ENCODE measurements at regions not wholly inside any gene's neighbourhood (a gene's known extent, or its start where the extent isn't known, plus 50 kb on each side); places are given as distances from the start of the nearest gene placed in this dataset.
"Not testable (repeated sequence)": the region's sequence is repeated elsewhere in the genome, so short reads cannot be mapped to it uniquely, and the experiment has no call there.

DNA sequence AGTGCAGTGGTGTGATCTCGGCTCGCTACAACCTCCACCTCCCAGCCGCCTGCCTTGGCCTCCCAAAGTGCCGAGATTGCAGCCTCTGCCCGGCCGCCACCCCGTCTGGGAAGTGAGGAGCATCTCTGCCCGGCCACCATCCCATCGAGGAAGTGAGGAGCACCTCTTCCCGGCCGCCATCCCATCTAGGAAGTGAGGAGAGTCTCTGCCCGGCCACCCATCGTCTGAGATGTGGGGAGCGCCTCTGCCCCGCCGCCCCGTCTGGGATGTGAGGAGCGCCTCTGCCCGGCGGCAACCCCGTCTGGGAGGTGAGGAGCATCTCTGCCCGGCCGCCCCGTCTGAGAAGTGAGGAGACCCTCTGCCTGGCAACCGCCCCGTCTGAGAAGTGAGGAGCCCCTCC is 88.5 kb upstream of the DCAF12L1 start:
- 71 to 87% methylated on average over 7 to 21 of the region's 26 CpGs for WGBS, 2 donors
- DNase-seq, H3K27ac ChIP-seq: not testable (repeated sequence)

DNA sequence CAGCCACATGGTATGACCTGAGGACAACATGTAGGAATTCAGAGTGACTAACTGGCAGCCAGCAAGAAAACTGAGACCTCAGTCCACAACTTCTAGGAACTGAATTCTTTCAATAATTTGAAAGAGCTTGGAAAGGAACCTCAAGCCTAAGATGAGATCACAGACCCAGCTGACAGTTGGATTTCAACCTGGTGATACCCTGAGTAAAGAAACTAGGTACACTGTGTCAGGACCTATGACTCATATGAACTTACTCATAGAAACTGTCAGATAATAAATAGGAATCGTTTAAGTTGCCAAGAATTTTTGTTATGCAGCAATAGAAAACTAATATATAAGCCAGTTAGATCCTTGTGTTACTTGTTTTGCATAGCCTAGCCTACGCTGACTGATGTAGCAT is 102.4 kb upstream of the DCAF12L1 start:
- H3K4me1 ChIP-seq, result no peaks in the 10 kb centered on the region
- H3K27me3 ChIP-seq, result peaks cover 0 to 4% (median 0%) of the 10 kb centered on the region in 4 donors
- TF ChIP-seq, protein P1, sequence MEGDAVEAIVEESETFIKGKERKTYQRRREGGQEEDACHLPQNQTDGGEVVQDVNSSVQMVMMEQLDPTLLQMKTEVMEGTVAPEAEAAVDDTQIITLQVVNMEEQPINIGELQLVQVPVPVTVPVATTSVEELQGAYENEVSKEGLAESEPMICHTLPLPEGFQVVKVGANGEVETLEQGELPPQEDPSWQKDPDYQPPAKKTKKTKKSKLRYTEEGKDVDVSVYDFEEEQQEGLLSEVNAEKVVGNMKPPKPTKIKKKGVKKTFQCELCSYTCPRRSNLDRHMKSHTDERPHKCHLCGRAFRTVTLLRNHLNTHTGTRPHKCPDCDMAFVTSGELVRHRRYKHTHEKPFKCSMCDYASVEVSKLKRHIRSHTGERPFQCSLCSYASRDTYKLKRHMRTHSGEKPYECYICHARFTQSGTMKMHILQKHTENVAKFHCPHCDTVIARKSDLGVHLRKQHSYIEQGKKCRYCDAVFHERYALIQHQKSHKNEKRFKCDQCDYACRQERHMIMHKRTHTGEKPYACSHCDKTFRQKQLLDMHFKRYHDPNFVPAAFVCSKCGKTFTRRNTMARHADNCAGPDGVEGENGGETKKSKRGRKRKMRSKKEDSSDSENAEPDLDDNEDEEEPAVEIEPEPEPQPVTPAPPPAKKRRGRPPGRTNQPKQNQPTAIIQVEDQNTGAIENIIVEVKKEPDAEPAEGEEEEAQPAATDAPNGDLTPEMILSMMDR (IDR thresholded peaks at IDR 0.05), result no peak
- no peak overlapping the region for H3K27ac ChIP-seq
- 37 to 44% methylated on average over 2 of the region's 2 CpGs for WGBS, 2 donors
- intact Hi-C loops (cut with DNase I), result no loop called here
- no peak overlapping the region for H3K4me3 ChIP-seq
- H3K9me3 ChIP-seq, result no peaks in the 10 kb centered on the region
- FAIRE-seq (no peak), DNase-seq (no peak), ATAC-seq (no peak)
- no peaks in the 10 kb centered on the region for H3K36me3 ChIP-seq

More for the DNA sequence above, 88.5 kb upstream of the DCAF12L1 start:
- H3K9me3 ChIP-seq; ATAC-seq; intact Hi-C loops (cut with DNase I); H3K4me1 ChIP-seq; H3K4me3 ChIP-seq; FAIRE-seq; H3K36me3 ChIP-seq; H3K27me3 ChIP-seq: not testable (repeated sequence)

DNA sequence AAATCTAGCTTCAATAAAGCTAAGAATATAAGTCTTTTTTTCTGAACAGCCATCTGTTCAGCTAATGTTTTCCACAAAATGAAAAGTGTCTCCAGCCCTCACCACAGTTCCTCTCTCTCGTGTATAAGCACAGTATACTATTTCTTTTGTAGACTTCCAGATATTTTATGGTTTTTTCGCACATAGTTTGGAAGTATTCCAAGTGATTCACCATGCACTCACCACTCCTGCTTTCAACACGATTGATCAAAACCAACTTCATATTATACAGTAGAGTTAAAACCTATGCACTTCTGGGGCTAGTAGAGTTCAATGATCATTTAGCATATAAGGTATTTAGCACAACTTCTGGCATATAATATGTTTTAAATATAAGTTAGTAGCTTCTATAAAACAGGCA is 105.8 kb upstream of the DCAF12L1 start:
- no peaks in the 10 kb centered on the region for H3K4me1 ChIP-seq
- 39 to 53% methylated on average over 3 of the region's 3 CpGs for WGBS, 2 donors
- no peak overlapping the region for H3K4me3 ChIP-seq
- TF ChIP-seq, protein P1 (IDR thresholded peaks at IDR 0.05), result no peak
- ATAC-seq, result no peak
- intact Hi-C loops (cut with DNase I), result no loop called here
- DNase-seq, result no peak
- no peaks in the 10 kb centered on the region for H3K9me3 ChIP-seq
- no peak overlapping the region for H3K27ac ChIP-seq
- no peaks in the 10 kb centered on the region for H3K36me3 ChIP-seq
- no peak for FAIRE-seq
- peaks cover 0 to 4% (median 0%) of the 10 kb centered on the region in 4 donors for H3K27me3 ChIP-seq

DNA sequence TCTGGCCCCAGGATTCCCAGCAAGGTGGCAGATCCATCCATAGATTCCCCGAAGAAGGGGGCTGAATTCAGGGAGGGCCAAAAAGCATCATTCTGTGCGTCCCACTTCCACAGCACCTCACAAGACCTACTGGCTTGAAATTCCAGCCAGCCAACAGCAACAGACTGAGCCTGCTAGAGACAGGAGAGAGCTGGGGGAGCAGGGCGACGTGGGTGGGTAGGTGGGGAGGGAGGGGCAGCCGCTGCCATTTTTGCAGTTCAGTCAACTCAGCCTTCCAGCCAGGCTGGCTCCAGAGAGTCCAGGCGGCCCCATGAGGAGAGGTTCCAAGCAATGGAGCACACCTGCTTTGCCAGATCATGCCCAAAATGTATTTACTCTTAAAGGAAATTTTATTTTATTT is 117.6 kb upstream of the DCAF12L1 start:
- ATAC-seq (no peak), DNase-seq (no peak), FAIRE-seq (no peak)
- no peak overlapping the region for H3K27ac ChIP-seq
- no peaks in the 10 kb centered on the region for H3K4me1 ChIP-seq
- intact Hi-C loops (cut with DNase I), result no loop called here
- no peak overlapping the region for H3K4me3 ChIP-seq
- TF ChIP-seq, protein P1 (IDR thresholded peaks at IDR 0.05), result no peak
- 49 to 53% methylated on average over 6 of the region's 6 CpGs for WGBS, 2 donors
- H3K36me3 ChIP-seq, result no peaks in the 10 kb centered on the region
- H3K9me3 ChIP-seq, result no peaks in the 10 kb centered on the region
- H3K27me3 ChIP-seq, result peaks cover 0 to 6% (median 0%) of the 10 kb centered on the region in 4 donors

DNA sequence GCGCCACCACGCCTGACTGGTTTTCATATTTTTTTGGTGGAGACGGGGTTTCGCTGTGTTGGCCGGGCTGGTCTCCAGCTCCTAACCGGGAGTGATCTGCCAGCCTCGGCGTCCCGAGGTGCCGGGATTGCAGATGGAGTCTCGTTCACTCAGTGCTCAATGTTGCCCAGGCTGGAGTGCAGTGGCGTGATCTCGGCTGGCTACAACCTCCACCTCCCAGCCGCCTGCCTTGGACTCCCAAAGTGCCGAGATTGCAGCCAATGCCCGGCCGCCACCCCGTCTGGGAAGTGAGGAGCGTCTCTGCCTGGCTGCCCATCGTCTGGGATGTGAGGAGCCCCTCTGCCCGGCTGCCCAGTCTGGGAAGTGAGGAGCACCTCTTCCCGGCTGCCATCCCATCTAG is 120.8 kb upstream of the DCAF12L1 start:
- DNase-seq, result peak in 1 of 6 donors; percentile 28
- FAIRE-seq; H3K4me3 ChIP-seq; H3K9me3 ChIP-seq; intact Hi-C loops (cut with DNase I); H3K36me3 ChIP-seq; ATAC-seq; H3K27me3 ChIP-seq; H3K27ac ChIP-seq; H3K4me1 ChIP-seq: not testable (repeated sequence)
- 83 to 89% methylated on average over 20 to 22 of the region's 22 CpGs for WGBS, 2 donors

DNA sequence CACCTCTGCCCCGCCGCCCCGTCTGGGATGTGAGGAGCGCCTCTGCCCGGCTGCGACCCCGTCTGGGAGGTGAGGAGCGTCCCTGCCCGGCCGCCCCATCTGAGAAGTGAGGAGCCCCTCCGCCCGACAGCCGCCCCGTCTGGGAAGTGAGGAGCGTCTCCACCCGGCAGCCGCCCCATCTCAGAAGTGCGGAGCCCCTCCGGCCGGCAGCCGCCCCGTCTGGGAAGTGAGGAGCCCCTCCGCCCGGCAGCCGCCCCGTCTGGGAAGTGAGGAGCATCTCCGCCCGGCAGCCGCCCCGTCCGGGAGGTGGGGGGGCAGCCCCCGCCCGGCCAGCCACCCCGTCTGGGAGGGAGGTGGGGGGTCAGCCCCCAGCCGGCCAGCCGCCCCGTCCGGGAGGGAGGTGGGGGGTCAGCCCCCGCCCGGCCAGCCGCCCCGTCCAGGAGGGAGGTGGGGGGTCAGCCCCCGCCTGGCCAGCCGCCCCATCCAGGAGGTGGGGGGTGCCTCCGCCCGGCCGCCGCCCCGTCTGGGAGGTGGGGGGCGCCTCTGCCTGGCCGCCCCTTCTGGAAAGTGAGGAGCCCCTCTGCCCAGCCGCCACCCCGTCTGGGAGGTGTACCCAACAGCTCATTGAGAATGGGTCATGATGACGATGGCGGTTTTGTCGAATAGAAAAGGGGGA is 121.3 kb upstream of the DCAF12L1 start:
- H3K27me3 ChIP-seq; FAIRE-seq; H3K4me1 ChIP-seq; H3K4me3 ChIP-seq; ATAC-seq; H3K27ac ChIP-seq; intact Hi-C loops (cut with DNase I); H3K36me3 ChIP-seq; H3K9me3 ChIP-seq: not testable (repeated sequence)
- peak in 3 of 6 donors; percentile 10 to 43 (median 36) for DNase-seq
- 90 to 92% methylated on average over 30 to 53 of the region's 56 CpGs for WGBS, 2 donors
